Neural progenitor cell (in vitro differentiated cells): ENCODE measurements at regions not wholly inside any gene's neighbourhood (a gene's known extent, or its start where the extent isn't known, plus 50 kb on each side); places are given as distances from the start of the nearest gene placed in this dataset.

ENCODE experiments used
- CTCF ChIP-seq: fragments of 200-600 bp; sonication (generic); IDR thresholded peaks from 2 replicates; pipeline ENCODE4 v1.5.1; 2017; ENCODE audit warnings: antibody characterized with exemption, mild to moderate bottlenecking
- EZH2 ChIP-seq: fragments of 200-600 bp; sonication (generic); IDR thresholded peaks from 2 replicates; pipeline ENCODE4 v1.6.1; 2017; ENCODE audit warnings: antibody characterized with exemption, mild to moderate bottlenecking, moderate library complexity
- EZH2phosphoT487 ChIP-seq: fragments of 200-600 bp; sonication (generic); IDR thresholded peaks from 2 replicates; pipeline ENCODE4 v1.6.1; 2017; ENCODE audit warnings: antibody characterized with exemption

GRCh38 chr12:105672121-105672975, 341.9 kb downstream of the C12orf75 start:
- TF ChIP-seq CTCF (no peak), EZH2 (no peak), EZH2phosphoT487 (no peak)
